Smooth muscle cell (in vitro differentiated cells): ENCODE measurements at regions not wholly inside any gene's neighbourhood (a gene's known extent, or its start where the extent isn't known, plus 50 kb on each side); places are given as distances from the start of the nearest gene placed in this dataset.

Experiments
- DNase-seq: peaks from one replicate; lab custom pipeline; 2025; ENCODE audit not compliant: unreplicated experiment; lab: John Stamatoyannopoulos, UW
- H2AFZ ChIP-seq: fragments of 200-600 bp; sonication (generic); 2 replicates; pipeline ENCODE4 v1.6.0; 2016; ENCODE audit warnings: antibody characterized with exemption, low read depth, mild to moderate bottlenecking
- H3F3A ChIP-seq: fragments of 200-600 bp; sonication (generic); 2 replicates; pipeline ENCODE4 v1.6.0; 2017; ENCODE audit warnings: antibody characterized with exemption, low read depth
- H3K27ac ChIP-seq: fragments of 200-600 bp; sonication (generic); 2 replicates; pipeline ENCODE4 v1.5.1; 2016; ENCODE audit warnings: low read depth, mild to moderate bottlenecking
- H3K27me3 ChIP-seq: fragments of 200-600 bp; sonication (generic); 2 replicates; pipeline ENCODE4 v1.6.1; 2016; ENCODE audit warnings: low read depth, mild to moderate bottlenecking
- H3K36me3 ChIP-seq: fragments of 200-600 bp; sonication (generic); 2 replicates; pipeline ENCODE4 v1.5.1; 2016; ENCODE audit warnings: low read depth
- H3K4me1 ChIP-seq: fragments of 200-600 bp; sonication (generic); 2 replicates; pipeline ENCODE4 v1.5.1; 2016; ENCODE audit warnings: low read depth
- H3K4me2 ChIP-seq: fragments of 200-600 bp; sonication (generic); 2 replicates; pipeline ENCODE4 v1.6.0; 2016; ENCODE audit warnings: mild to moderate bottlenecking
- H3K4me3 ChIP-seq: fragments of 200-600 bp; sonication (generic); 2 replicates; pipeline ENCODE4 v1.5.1; 2016; ENCODE audit warnings: mild to moderate bottlenecking
- H3K79me2 ChIP-seq: fragments of 200-600 bp; sonication (generic); 2 replicates; pipeline ENCODE4 v1.6.0; 2016; ENCODE audit warnings: low read depth, mild to moderate bottlenecking
- H3K9ac ChIP-seq: fragments of 200-600 bp; sonication (generic); 2 replicates; pipeline ENCODE4 v1.6.0; 2016; ENCODE audit warnings: low read depth
- H3K9me3 ChIP-seq: fragments of 200-600 bp; sonication (generic); replicated peaks from 2 replicates; pipeline ENCODE4 v1.5.1; 2016; ENCODE audit warnings: low read depth
- H4K20me1 ChIP-seq: fragments of 200-600 bp; sonication (generic); 2 replicates; pipeline ENCODE4 v1.6.0; 2016; ENCODE audit warnings: low read depth
- CTCF ChIP-seq: fragments of 200-600 bp; sonication (generic); IDR thresholded peaks from 2 replicates; pipeline ENCODE4 v1.5.1; 2017; ENCODE audit warnings: borderline replicate concordance, mild to moderate bottlenecking, antibody characterized with exemption; ENCODE audit not compliant: insufficient read depth, poor library complexity, severe bottlenecking
- WGBS: methylation state at CpG from one replicate; pipeline ENCODE4 v1.1.7; 2016; ENCODE audit warnings: low lambda C conversion rate; 5-methylcytosine and 5-hydroxymethylcytosine counted together

GRCh38 chr13:26482451-26483197 is 74.9 kb upstream of the WASF3 start:
- TF ChIP-seq CTCF = peak; percentile 87
- Histone ChIP-seq H3K4me2 (no peak overlapping the region), H3K4me3 (no peak overlapping the region), H3K36me3 (no peaks in the 10 kb centered on the region), H3K4me1 (no peaks in the 10 kb centered on the region), H3K27me3 (no peaks in the 10 kb centered on the region), H3K9me3 (no peaks in the 10 kb centered on the region), H3K9ac (no peak overlapping the region), H4K20me1 (no peaks in the 10 kb centered on the region), H3K27ac (no peak overlapping the region), H3F3A (no peaks in the 10 kb centered on the region), H2AFZ (no peak overlapping the region), H3K79me2 (no peaks in the 10 kb centered on the region)
- no peak for DNase-seq
- WGBS = 84% methylated on average over 3 of the region's 3 CpGs

GRCh38 chr13:26483546-26483945 is 73.9 kb upstream of the WASF3 start:
- H3K27me3 ChIP-seq = no peaks in the 10 kb centered on the region
- no peaks in the 10 kb centered on the region for H3K4me1 ChIP-seq
- no peaks in the 10 kb centered on the region for H3K79me2 ChIP-seq
- H2AFZ ChIP-seq = no peak overlapping the region
- no peaks in the 10 kb centered on the region for H3K9me3 ChIP-seq
- 95% methylated on average over 9 of the region's 9 CpGs for WGBS
- no peaks in the 10 kb centered on the region for H4K20me1 ChIP-seq
- H3K27ac ChIP-seq = no peak overlapping the region
- TF ChIP-seq CTCF = no peak
- no peaks in the 10 kb centered on the region for H3K36me3 ChIP-seq
- H3K9ac ChIP-seq = no peak overlapping the region
- no peak overlapping the region for H3K4me2 ChIP-seq
- no peaks in the 10 kb centered on the region for H3F3A ChIP-seq
- DNase-seq = no peak
- no peak overlapping the region for H3K4me3 ChIP-seq

- no peak overlapping the region for H3K4me2 ChIP-seq
- WGBS = 89% methylated on average over 6 of the region's 6 CpGs
- no peak for TF ChIP-seq CTCF
- no peaks in the 10 kb centered on the region for H3K79me2 ChIP-seq
- no peaks in the 10 kb centered on the region for H3K9me3 ChIP-seq
- H3K4me3 ChIP-seq = no peak overlapping the region
- H4K20me1 ChIP-seq = no peaks in the 10 kb centered on the region
- H3K4me1 ChIP-seq = no peaks in the 10 kb centered on the region
- no peaks in the 10 kb centered on the region for H3F3A ChIP-seq
- H3K27ac ChIP-seq = no peak overlapping the region
- H2AFZ ChIP-seq = no peak overlapping the region
- H3K27me3 ChIP-seq = no peaks in the 10 kb centered on the region
- H3K36me3 ChIP-seq = no peaks in the 10 kb centered on the region
- DNase-seq = no peak
- H3K9ac ChIP-seq = no peak overlapping the region
These were observed 73.3 kb upstream of the WASF3 start for GRCh38 chr13:26484196-26484595.

- Histone ChIP-seq H3K9me3 (no peaks in the 10 kb centered on the region), H3K4me1 (no peaks in the 10 kb centered on the region), H3K4me2 (no peak overlapping the region), H3K79me2 (no peaks in the 10 kb centered on the region), H3K27ac (no peak overlapping the region), H3K4me3 (no peak overlapping the region), H3K36me3 (no peaks in the 10 kb centered on the region), H3F3A (no peaks in the 10 kb centered on the region), H3K27me3 (no peaks in the 10 kb centered on the region), H3K9ac (no peak overlapping the region), H4K20me1 (no peaks in the 10 kb centered on the region), H2AFZ (no peak overlapping the region)
- 95% methylated on average over 7 of the region's 7 CpGs for WGBS
- TF ChIP-seq CTCF = no peak
- DNase-seq = no peak
These were observed 72.2 kb upstream of the WASF3 start for GRCh38 chr13:26485288-26485687.
